ENCODE measurements at regions not wholly inside any gene's neighbourhood (a gene's known extent, or its start where the extent isn't known, plus 50 kb on each side); places are given as distances from the start of the nearest gene placed in this dataset.

- H3K4me3 ChIP-seq (ENCODE audit: severe bottlenecking) = peak overlapping the region; percentile 64
- H3K9me3 ChIP-seq (ENCODE audit: severe bottlenecking) = peaks cover 6% of the 10 kb centered on the region
- H3K27ac ChIP-seq (ENCODE audit: poor library complexity, severe bottlenecking) = peak overlapping the region; percentile 93
- no peaks in the 10 kb centered on the region for H3K36me3 ChIP-seq (ENCODE audit: low read depth)
- H3K4me1 ChIP-seq (ENCODE audit: insufficient read depth, poor library complexity, severe bottlenecking) = peaks cover 6% of the 10 kb centered on the region
- TF ChIP-seq CTCF (IDR thresholded peaks at IDR 0.05; ENCODE audit: poor library complexity, severe bottlenecking) = no peak
- DNase-seq (ENCODE audit: low spot score) = no peak
- no peak for ATAC-seq (ENCODE audit: low read depth)
- no peaks in the 10 kb centered on the region for H3K27me3 ChIP-seq (ENCODE audit: insufficient read depth, poor library complexity, severe bottlenecking)
Observed at GRCh38 chr6:27020553-27020880, 227.0 kb upstream of the PRSS16 start.

GRCh38 chr6:27023664-27024063 is 223.8 kb upstream of the PRSS16 start:
- TF ChIP-seq CTCF (IDR thresholded peaks at IDR 0.05; ENCODE audit: poor library complexity, severe bottlenecking) = no peak
- Histone ChIP-seq H3K4me3 (ENCODE audit: severe bottlenecking) (no peak overlapping the region), H3K27me3 (ENCODE audit: insufficient read depth, poor library complexity, severe bottlenecking) (no peaks in the 10 kb centered on the region), H3K36me3 (ENCODE audit: low read depth) (no peaks in the 10 kb centered on the region), H3K4me1 (ENCODE audit: insufficient read depth, poor library complexity, severe bottlenecking) (peaks cover 3% of the 10 kb centered on the region), H3K27ac (ENCODE audit: poor library complexity, severe bottlenecking) (no peak overlapping the region), H3K9me3 (ENCODE audit: severe bottlenecking) (no peaks in the 10 kb centered on the region)
- no peak for ATAC-seq (ENCODE audit: low read depth)
- DNase-seq (ENCODE audit: low spot score) = no peak

GRCh38 chr6:27025351-27025750 is 222.2 kb upstream of the PRSS16 start:
- DNase-seq (ENCODE audit: low spot score) (no peak), ATAC-seq (ENCODE audit: low read depth) (0 out of 3 replicates have a peak, but pooled peaks have one; percentile 55)
- Histone ChIP-seq H3K27ac (ENCODE audit: poor library complexity, severe bottlenecking) (no peak overlapping the region), H3K4me1 (ENCODE audit: insufficient read depth, poor library complexity, severe bottlenecking) (no peaks in the 10 kb centered on the region), H3K4me3 (ENCODE audit: severe bottlenecking) (no peak overlapping the region), H3K36me3 (ENCODE audit: low read depth) (no peaks in the 10 kb centered on the region), H3K27me3 (ENCODE audit: insufficient read depth, poor library complexity, severe bottlenecking) (no peaks in the 10 kb centered on the region), H3K9me3 (ENCODE audit: severe bottlenecking) (no peaks in the 10 kb centered on the region)
- no peak for TF ChIP-seq CTCF (IDR thresholded peaks at IDR 0.05; ENCODE audit: poor library complexity, severe bottlenecking)

GRCh38 chr6:27026361-27026760 is 221.1 kb upstream of the PRSS16 start:
- no peaks in the 10 kb centered on the region for H3K27me3 ChIP-seq (ENCODE audit: insufficient read depth, poor library complexity, severe bottlenecking)
- no peak overlapping the region for H3K4me3 ChIP-seq (ENCODE audit: severe bottlenecking)
- no peak overlapping the region for H3K27ac ChIP-seq (ENCODE audit: poor library complexity, severe bottlenecking)
- DNase-seq (ENCODE audit: low spot score) = no peak
- TF ChIP-seq CTCF (IDR thresholded peaks at IDR 0.05; ENCODE audit: poor library complexity, severe bottlenecking) = no peak
- no peaks in the 10 kb centered on the region for H3K4me1 ChIP-seq (ENCODE audit: insufficient read depth, poor library complexity, severe bottlenecking)
- no peaks in the 10 kb centered on the region for H3K9me3 ChIP-seq (ENCODE audit: severe bottlenecking)
- no peak for ATAC-seq (ENCODE audit: low read depth)
- no peaks in the 10 kb centered on the region for H3K36me3 ChIP-seq (ENCODE audit: low read depth)

- H3K27me3 ChIP-seq (ENCODE audit: insufficient read depth, poor library complexity, severe bottlenecking) = no peaks in the 10 kb centered on the region
- no peaks in the 10 kb centered on the region for H3K9me3 ChIP-seq (ENCODE audit: severe bottlenecking)
- ATAC-seq (ENCODE audit: low read depth) = peak; percentile 86; the same call in 2 of the 3 replicates
- no peak for DNase-seq (ENCODE audit: low spot score)
- no peaks in the 10 kb centered on the region for H3K36me3 ChIP-seq (ENCODE audit: low read depth)
- H3K4me1 ChIP-seq (ENCODE audit: insufficient read depth, poor library complexity, severe bottlenecking) = no peaks in the 10 kb centered on the region
- TF ChIP-seq CTCF (IDR thresholded peaks at IDR 0.05; ENCODE audit: poor library complexity, severe bottlenecking) = no peak
- H3K27ac ChIP-seq (ENCODE audit: poor library complexity, severe bottlenecking) = no peak overlapping the region
- H3K4me3 ChIP-seq (ENCODE audit: severe bottlenecking) = no peak overlapping the region
Observed at GRCh38 chr6:27031302-27031701, 216.2 kb upstream of the PRSS16 start.
